ENCODE measurements at regions not wholly inside any gene's neighbourhood (a gene's known extent, or its start where the extent isn't known, plus 50 kb on each side); places are given as distances from the start of the nearest gene placed in this dataset.

- no peak for TF ChIP-seq ZNF70 (CRISPR knock-in tag; IDR thresholded peaks at IDR 0.05)
- TF ChIP-seq RARB (CRISPR knock-in tag; IDR thresholded peaks at IDR 0.05), result no peak
- no peak for TF ChIP-seq BACH2 (CRISPR knock-in tag; IDR thresholded peaks at IDR 0.05; ENCODE audit: borderline replicate concordance)
- TF ChIP-seq SNAI2 (CRISPR knock-in tag; IDR thresholded peaks at IDR 0.05), result no peak
- TF ChIP-seq ZFP30 (CRISPR knock-in tag; IDR thresholded peaks at IDR 0.05), result no peak
- no peak for TF ChIP-seq GLIS3 (CRISPR knock-in tag; IDR thresholded peaks at IDR 0.05)
- TF ChIP-seq ARNTL (CRISPR knock-in tag; IDR thresholded peaks at IDR 0.05; ENCODE audit: borderline replicate concordance, low read depth), result no peak
- no peak for TF ChIP-seq ZNF565 (CRISPR knock-in tag; conservative IDR thresholded peaks at IDR 0.05; ENCODE audit: low read depth)
- no peak for TF ChIP-seq PPARA (CRISPR knock-in tag; IDR thresholded peaks at IDR 0.05; ENCODE audit: borderline replicate concordance)
Observed at GRCh38 chr12:132430838-132431774, 58.8 kb upstream of the FBRSL1 start.

All from SK-N-SH treated with all-trans-retinoic acid at 6 μM for 48 hours (cell line).